ENCODE measurements at regions not wholly inside any gene's neighbourhood (a gene's known extent, or its start where the extent isn't known, plus 50 kb on each side); places are given as distances from the start of the nearest gene placed in this dataset.

DNA sequence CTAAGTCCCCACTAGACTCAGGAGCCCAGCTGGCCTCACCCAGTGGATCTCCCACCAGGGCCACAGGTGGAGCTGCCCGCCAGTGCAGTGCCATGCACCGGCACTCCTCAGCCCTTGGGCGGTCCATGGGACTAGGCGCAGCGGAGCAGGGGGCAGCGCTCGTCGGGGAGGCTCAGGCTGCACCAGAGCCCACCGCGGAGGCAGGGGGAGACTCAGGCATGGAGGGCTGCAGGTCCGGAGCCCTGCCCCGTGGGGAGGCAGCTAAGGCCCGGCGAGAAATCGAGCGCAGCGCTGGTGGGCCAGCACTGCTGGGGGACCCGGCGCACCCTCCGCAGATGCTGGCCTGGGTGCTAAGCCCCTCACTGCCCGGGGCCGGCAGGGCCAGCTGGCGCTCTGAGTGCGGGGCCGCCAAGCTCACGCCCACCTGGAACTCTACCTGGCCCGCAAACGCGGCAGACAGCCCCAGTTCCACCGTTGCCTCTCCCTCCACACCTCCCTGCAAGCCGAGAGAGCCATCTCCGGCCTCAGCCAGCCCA, 1275.2 kb upstream of the CNTN5 start:
- TF ChIP-seq, protein P1, sequence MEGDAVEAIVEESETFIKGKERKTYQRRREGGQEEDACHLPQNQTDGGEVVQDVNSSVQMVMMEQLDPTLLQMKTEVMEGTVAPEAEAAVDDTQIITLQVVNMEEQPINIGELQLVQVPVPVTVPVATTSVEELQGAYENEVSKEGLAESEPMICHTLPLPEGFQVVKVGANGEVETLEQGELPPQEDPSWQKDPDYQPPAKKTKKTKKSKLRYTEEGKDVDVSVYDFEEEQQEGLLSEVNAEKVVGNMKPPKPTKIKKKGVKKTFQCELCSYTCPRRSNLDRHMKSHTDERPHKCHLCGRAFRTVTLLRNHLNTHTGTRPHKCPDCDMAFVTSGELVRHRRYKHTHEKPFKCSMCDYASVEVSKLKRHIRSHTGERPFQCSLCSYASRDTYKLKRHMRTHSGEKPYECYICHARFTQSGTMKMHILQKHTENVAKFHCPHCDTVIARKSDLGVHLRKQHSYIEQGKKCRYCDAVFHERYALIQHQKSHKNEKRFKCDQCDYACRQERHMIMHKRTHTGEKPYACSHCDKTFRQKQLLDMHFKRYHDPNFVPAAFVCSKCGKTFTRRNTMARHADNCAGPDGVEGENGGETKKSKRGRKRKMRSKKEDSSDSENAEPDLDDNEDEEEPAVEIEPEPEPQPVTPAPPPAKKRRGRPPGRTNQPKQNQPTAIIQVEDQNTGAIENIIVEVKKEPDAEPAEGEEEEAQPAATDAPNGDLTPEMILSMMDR (IDR thresholded peaks at IDR 0.05; ENCODE audit: low read depth, low read length, missing input control) = no peak
- no peak for TF ChIP-seq RAD21 (IDR thresholded peaks at IDR 0.05)
- no peak for TF ChIP-seq HNF4G (IDR thresholded peaks at IDR 0.05)
- no peak for TF ChIP-seq YY1 (IDR thresholded peaks at IDR 0.05)
- TF ChIP-seq REST (IDR thresholded peaks at IDR 0.05) = no peak
- TF ChIP-seq TAF1 (conservative IDR thresholded peaks at IDR 0.05) = no peak
- no peak for TF ChIP-seq SP1 (IDR thresholded peaks at IDR 0.05)
- no peak for TF ChIP-seq MAX (IDR thresholded peaks at IDR 0.05)
- TF ChIP-seq, protein P2, sequence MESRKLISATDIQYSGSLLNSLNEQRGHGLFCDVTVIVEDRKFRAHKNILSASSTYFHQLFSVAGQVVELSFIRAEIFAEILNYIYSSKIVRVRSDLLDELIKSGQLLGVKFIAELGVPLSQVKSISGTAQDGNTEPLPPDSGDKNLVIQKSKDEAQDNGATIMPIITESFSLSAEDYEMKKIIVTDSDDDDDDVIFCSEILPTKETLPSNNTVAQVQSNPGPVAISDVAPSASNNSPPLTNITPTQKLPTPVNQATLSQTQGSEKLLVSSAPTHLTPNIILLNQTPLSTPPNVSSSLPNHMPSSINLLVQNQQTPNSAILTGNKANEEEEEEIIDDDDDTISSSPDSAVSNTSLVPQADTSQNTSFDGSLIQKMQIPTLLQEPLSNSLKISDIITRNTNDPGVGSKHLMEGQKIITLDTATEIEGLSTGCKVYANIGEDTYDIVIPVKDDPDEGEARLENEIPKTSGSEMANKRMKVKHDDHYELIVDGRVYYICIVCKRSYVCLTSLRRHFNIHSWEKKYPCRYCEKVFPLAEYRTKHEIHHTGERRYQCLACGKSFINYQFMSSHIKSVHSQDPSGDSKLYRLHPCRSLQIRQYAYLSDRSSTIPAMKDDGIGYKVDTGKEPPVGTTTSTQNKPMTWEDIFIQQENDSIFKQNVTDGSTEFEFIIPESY (IDR thresholded peaks at IDR 0.05) = no peak
